A549 (cell line): ENCODE measurements at regions not wholly inside any gene's neighbourhood (a gene's known extent, or its start where the extent isn't known, plus 50 kb on each side); places are given as distances from the start of the nearest gene placed in this dataset.

Experiments used
- ATAC-seq, 2 experiments: fragments of 200-7000 bp in 1 of 2; fragments of >200 bp in 1 of 2; cut with Nextera tagmentation in 1 of 2; cut with Tn5 transposase in 1 of 2; 3 replicates each; pipeline versions ENCODE4 v1.8.0 to v1.9.1; 2018 to 2020; ENCODE audit warnings: mild to moderate bottlenecking in 1 of 2, moderate library complexity in 1 of 2
- CTCF ChIA-PET: fragments of 300-600 bp; sonication (Branson Sonifier 250); formaldehyde crosslinking; extraction: SDS; loops from one replicate; lab custom pipeline; 2021; ENCODE audit warnings: antibody characterized with exemption, inconsistent platforms; lab: Yijun Ruan, JAX
- POLR2A ChIA-PET: fragments of 350-600 bp; formaldehyde crosslinking; extraction: SDS; loops from one replicate; lab custom pipeline; 2021; ENCODE audit warnings: antibody characterized with exemption, inconsistent platforms; lab: Yijun Ruan, JAX
- DNase-seq, 2 experiments: peaks; one replicate each; pipeline versions ENCODE4 v3.0.0 to v3.0.0-alpha.2; 2011 to 2016; ENCODE audit warnings: low read depth in 1 of 2, low spot score in 1 of 2
- FAIRE-seq: peaks from 2 replicates; lab custom pipeline; 2011; peaks lifted over from hg19 to GRCh38; lab: Jason Lieb, UNC
- H3K27ac ChIP-seq, 2 experiments: fragments of >200 bp; sonication (Bioruptor Twin); formaldehyde crosslinking; 3 replicates each; pipeline ENCODE4 v1.5.1; 2016 to 2017
- H3K4me1 ChIP-seq: fragments of >200 bp; sonication (Bioruptor Twin); formaldehyde crosslinking; 3 replicates; pipeline ENCODE4 v1.6.1; 2016
- H3K4me2 ChIP-seq: fragments of >200 bp; sonication (Bioruptor Twin); formaldehyde crosslinking; 3 replicates; pipeline ENCODE4 v1.6.1; 2016
- H3K4me3 ChIP-seq: fragments of >200 bp; sonication (Bioruptor Twin); formaldehyde crosslinking; 3 replicates; pipeline ENCODE4 v1.5.1; 2016
- H3K9me3 ChIP-seq: fragments of >200 bp; sonication (Bioruptor Twin); formaldehyde crosslinking; 3 replicates; pipeline ENCODE4 v1.6.1; 2016
- ATOH8 ChIP-seq: fragments of 250-450 bp; sonication (Bioruptor Pico); IDR thresholded peaks from 2 replicates; pipeline ENCODE4 v1.5.0; 2020; ENCODE audit warnings: low read depth, mild to moderate bottlenecking, moderate library complexity
- BHLHE40 ChIP-seq: IDR thresholded peaks from 2 replicates; pipeline ENCODE4 v1.6.1; 2012; ENCODE audit warnings: low read depth, low read length, inconsistent platforms
- CBX2 ChIP-seq: fragments of 200-600 bp; sonication (generic); IDR thresholded peaks from 2 replicates; pipeline ENCODE4 v1.6.1; 2016; ENCODE audit warnings: low read depth, mild to moderate bottlenecking, borderline replicate concordance
- CEBPB ChIP-seq, 2 experiments: fragments of >200 bp in 1 of 2; sonication (Bioruptor Twin) in 1 of 2; formaldehyde crosslinking in 1 of 2; IDR thresholded peaks; 2 replicates each; pipeline ENCODE4 v1.6.1; 2012 to 2016
- CHD4 ChIP-seq: fragments of 200-600 bp; sonication (generic); IDR thresholded peaks from 2 replicates; pipeline ENCODE4 v1.6.1; 2016; ENCODE audit warnings: antibody characterized with exemption, mild to moderate bottlenecking, borderline replicate concordance
- E2F6 ChIP-seq: IDR thresholded peaks from 2 replicates; pipeline ENCODE4 v1.6.1; 2012; ENCODE audit warnings: low read depth, borderline replicate concordance
- EHF ChIP-seq: fragments of 250-450 bp; sonication (Bioruptor Pico); IDR thresholded peaks from 2 replicates; pipeline ENCODE4 v1.5.0; 2020; ENCODE audit warnings: mild to moderate bottlenecking
- EHMT2 ChIP-seq: fragments of 200-600 bp; sonication (generic); IDR thresholded peaks from 2 replicates; pipeline ENCODE4 v1.6.1; 2016; ENCODE audit warnings: antibody characterized with exemption, low read depth, mild to moderate bottlenecking, moderate library complexity
- ELK1 ChIP-seq: fragments of 150-350 bp; IDR thresholded peaks from 2 replicates; pipeline ENCODE4 v1.6.1; 2014; ENCODE audit warnings: low read depth, mild to moderate bottlenecking, low read length
- EP300 ChIP-seq, 2 experiments: fragments of >200 bp; sonication (Bioruptor Twin); formaldehyde crosslinking; IDR thresholded peaks; 2 replicates in 1 of 2; 3 replicates in 1 of 2; pipeline ENCODE4 v1.6.1; 2016 to 2017
- FOSB ChIP-seq: fragments of 250-450 bp; sonication (Bioruptor Pico); IDR thresholded peaks from 2 replicates; pipeline ENCODE4 v1.5.0; 2020; ENCODE audit warnings: mild to moderate bottlenecking, moderate library complexity
- HOXB5 ChIP-seq: fragments of 250-450 bp; sonication (Bioruptor Pico); IDR thresholded peaks from 2 replicates; pipeline ENCODE4 v1.5.0; 2020; ENCODE audit warnings: mild to moderate bottlenecking, moderate library complexity
- JUNB ChIP-seq: fragments of >200 bp; sonication (Bioruptor Twin); formaldehyde crosslinking; IDR thresholded peaks from 2 replicates; pipeline ENCODE4 v1.6.1; 2016
- MAFK ChIP-seq: fragments of 450-650 bp; IDR thresholded peaks from 2 replicates; pipeline ENCODE4 v1.6.1; 2014; ENCODE audit not compliant: partially characterized antibody
- MYC ChIP-seq: IDR thresholded peaks from 2 replicates; pipeline ENCODE4 v1.6.1; 2012; ENCODE audit warnings: mild to moderate bottlenecking, inconsistent platforms, low read length, improper control_type of control experiment, borderline replicate concordance
- NFE2L2 ChIP-seq: fragments of 150-350 bp; conservative IDR thresholded peaks from 2 replicates; pipeline ENCODE4 v1.6.1; 2014; ENCODE audit warnings: low read length
- PBX3 ChIP-seq: IDR thresholded peaks from 2 replicates; pipeline ENCODE4 v1.6.1; 2012
- POLR2AphosphoS2 ChIP-seq: conservative IDR thresholded peaks from 2 replicates; pipeline ENCODE4 v1.6.1; 2012; ENCODE audit warnings: low read length, improper control_type of control experiment, inconsistent platforms
- REST ChIP-seq: fragments of 200-600 bp; sonication (generic); IDR thresholded peaks from 2 replicates; pipeline ENCODE4 v1.6.1; 2016; ENCODE audit warnings: antibody characterized with exemption, mild to moderate bottlenecking, moderate library complexity
- RNF2 ChIP-seq: fragments of 200-600 bp; sonication (generic); IDR thresholded peaks from 2 replicates; pipeline ENCODE4 v1.6.1; 2016; ENCODE audit warnings: low read depth, mild to moderate bottlenecking, antibody characterized with exemption, moderate library complexity, borderline replicate concordance
- SMC3 ChIP-seq: fragments of >200 bp; sonication (Bioruptor Twin); formaldehyde crosslinking; IDR thresholded peaks from 3 replicates; pipeline ENCODE4 v1.6.1; 2018; ENCODE audit warnings: inconsistent platforms
- TFCP2L1 ChIP-seq: fragments of 250-450 bp; sonication (Bioruptor Pico); IDR thresholded peaks from 2 replicates; pipeline ENCODE4 v1.5.0; 2021; ENCODE audit warnings: mild to moderate bottlenecking
- ZC3H11A ChIP-seq: fragments of 450-650 bp; IDR thresholded peaks from 2 replicates; pipeline ENCODE4 v1.6.1; 2014; ENCODE audit warnings: antibody characterized with exemption, mild to moderate bottlenecking
- ZNF302 ChIP-seq: fragments of 250-450 bp; sonication (Bioruptor Pico); IDR thresholded peaks from 2 replicates; pipeline ENCODE4 v1.9.0; 2021; ENCODE audit warnings: inconsistent platforms, mild to moderate bottlenecking, moderate library complexity
- WGBS: methylation state at CpG from one replicate; pipeline ENCODE4 v1.1.6; 2017; ENCODE audit errors: missing lambda C conversion rate; 5-methylcytosine and 5-hydroxymethylcytosine counted together
- TF ChIP-seq, protein P1 (sequence below): fragments of >200 bp; sonication (Bioruptor Twin); formaldehyde crosslinking; IDR thresholded peaks from 3 replicates; pipeline ENCODE4 v1.6.1; 2016

DNA sequence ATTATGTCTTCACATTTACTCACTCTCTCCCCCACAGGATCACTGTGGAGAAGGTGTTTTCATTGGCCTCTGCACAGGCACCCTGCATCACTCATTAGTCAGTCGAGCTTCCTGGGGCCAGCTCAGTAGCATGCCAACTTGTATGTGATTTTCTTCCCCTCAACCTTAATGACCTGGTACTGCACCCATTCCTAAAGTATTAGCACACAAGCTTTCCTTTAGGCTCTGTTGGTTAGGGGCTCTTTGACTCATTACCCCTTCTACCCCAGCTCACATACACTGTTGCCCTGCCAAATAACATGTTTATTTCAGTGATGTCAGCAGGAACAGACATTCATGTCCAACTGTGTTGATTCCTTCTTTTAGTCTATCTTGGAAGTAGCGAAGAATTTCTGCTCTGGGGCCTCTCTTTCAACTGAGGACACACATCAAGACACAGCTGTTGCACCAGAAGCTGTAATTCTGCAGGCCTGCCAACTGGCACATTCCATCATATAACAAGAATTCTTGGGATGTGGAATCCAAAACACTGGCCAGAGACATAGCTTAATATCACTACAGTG lies 603.5 kb upstream of the ADAMTS5 start:
- Histone ChIP-seq H3K4me1 (no peaks in the 10 kb centered on the region), H3K9me3 (no peaks in the 10 kb centered on the region), H3K4me2 (no peak overlapping the region), H3K27ac (no peak overlapping the region)
- no peak for ATAC-seq
- FAIRE-seq: no peak
- POLR2A ChIA-PET: no interaction called here
- TF ChIP-seq REST (no peak), CBX2 (no peak), ZNF302 (CRISPR knock-in tag) (no peak), ATOH8 (CRISPR knock-in tag) (no peak), CHD4 (no peak), EHF (CRISPR knock-in tag) (no peak), TFCP2L1 (no peak), FOSB (no peak), EP300 (IDR thresholded peaks at IDR 0.05) (no peak)
- TF ChIP-seq, all 56 proteins: peak for 0
- H3K4me3 ChIP-seq: no peak overlapping the region
- CTCF ChIA-PET: interaction anchor here (0.9 kb wide), 1 partner anchor 13 kb away, joined by 3 read pairs; no protein-coding TSS in a partner anchor
- no peak for DNase-seq
- 0% methylated on average over 2 of the region's 2 CpGs for WGBS

- WGBS: 0% methylated on average over 2 of the region's 2 CpGs
- no peak overlapping the region for H3K4me3 ChIP-seq
- H3K4me1 ChIP-seq: no peaks in the 10 kb centered on the region
- no peak overlapping the region for H3K27ac ChIP-seq
- no peak for DNase-seq
- H3K4me2 ChIP-seq: no peak overlapping the region
- ATAC-seq: no peak
- H3K9me3 ChIP-seq: no peaks in the 10 kb centered on the region
- ChIA-PET CTCF (interaction anchor here (0.9 kb wide), 1 partner anchor 13 kb away, joined by 3 read pairs; no protein-coding TSS in a partner anchor), POLR2A (no interaction called here)
- TF ChIP-seq BHLHE40: no peak
- TF ChIP-seq E2F6: no peak
- TF ChIP-seq NFE2L2: no peak
- no peak for TF ChIP-seq POLR2AphosphoS2
- TF ChIP-seq ELK1: no peak
- no peak for TF ChIP-seq HOXB5
- TF ChIP-seq MAFK: no peak
- TF ChIP-seq REST: no peak
- TF ChIP-seq CEBPB (IDR thresholded peaks at IDR 0.05): no peak
- no peak for TF ChIP-seq PBX3
- TF ChIP-seq JUNB: no peak
- TF ChIP-seq RNF2: no peak
- no peak for TF ChIP-seq SMC3
- TF ChIP-seq, protein P1, sequence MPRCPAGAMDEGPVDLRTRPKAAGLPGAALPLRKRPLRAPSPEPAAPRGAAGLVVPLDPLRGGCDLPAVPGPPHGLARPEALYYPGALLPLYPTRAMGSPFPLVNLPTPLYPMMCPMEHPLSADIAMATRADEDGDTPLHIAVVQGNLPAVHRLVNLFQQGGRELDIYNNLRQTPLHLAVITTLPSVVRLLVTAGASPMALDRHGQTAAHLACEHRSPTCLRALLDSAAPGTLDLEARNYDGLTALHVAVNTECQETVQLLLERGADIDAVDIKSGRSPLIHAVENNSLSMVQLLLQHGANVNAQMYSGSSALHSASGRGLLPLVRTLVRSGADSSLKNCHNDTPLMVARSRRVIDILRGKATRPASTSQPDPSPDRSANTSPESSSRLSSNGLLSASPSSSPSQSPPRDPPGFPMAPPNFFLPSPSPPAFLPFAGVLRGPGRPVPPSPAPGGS: no peak
- no peak for TF ChIP-seq MYC
- TF ChIP-seq TFCP2L1: no peak
- TF ChIP-seq EHMT2: no peak
- TF ChIP-seq ZC3H11A: no peak
- FAIRE-seq: no peak
Measured at GRCh38 chr21:27569831-27570230, 602.9 kb upstream of the ADAMTS5 start.
